ENCODE measurements at regions not wholly inside any gene's neighbourhood (a gene's known extent, or its start where the extent isn't known, plus 50 kb on each side); places are given as distances from the start of the nearest gene placed in this dataset.

GRCh38 chr2:82834893-82835292 is 1624.2 kb downstream of the SUCLG1 start:
- no peak for DNase-seq (ENCODE audit: low read depth)
- no peak for TF ChIP-seq CTCF (conservative IDR thresholded peaks at IDR 0.05; ENCODE audit: low read depth, low read length)
- H3K4me3 ChIP-seq (ENCODE audit: low read length): no peak overlapping the region

- no peak overlapping the region for H3K4me3 ChIP-seq (ENCODE audit: low read length)
- no peak for DNase-seq (ENCODE audit: low read depth)
- TF ChIP-seq CTCF (conservative IDR thresholded peaks at IDR 0.05; ENCODE audit: low read depth, low read length): no peak
These were observed 1631.7 kb downstream of the SUCLG1 start for GRCh38 chr2:82827426-82827825.

- H3K4me3 ChIP-seq (ENCODE audit: low read length): no peak overlapping the region
- no peak for DNase-seq (ENCODE audit: low read depth)
- no peak for TF ChIP-seq CTCF (conservative IDR thresholded peaks at IDR 0.05; ENCODE audit: low read depth, low read length)
These were observed 1632.6 kb downstream of the SUCLG1 start for GRCh38 chr2:82826437-82826836.

- H3K4me3 ChIP-seq (ENCODE audit: low read length): no peak overlapping the region
- no peak for TF ChIP-seq CTCF (conservative IDR thresholded peaks at IDR 0.05; ENCODE audit: low read depth, low read length)
- DNase-seq (ENCODE audit: low read depth): no peak
These were observed 1633.5 kb downstream of the SUCLG1 start for GRCh38 chr2:82825410-82826090.

- no peak overlapping the region for H3K4me3 ChIP-seq (ENCODE audit: low read length)
- DNase-seq (ENCODE audit: low read depth): no peak
- no peak for TF ChIP-seq CTCF (conservative IDR thresholded peaks at IDR 0.05; ENCODE audit: low read depth, low read length)
These were observed 1635.2 kb downstream of the SUCLG1 start for GRCh38 chr2:82823892-82824291.

GRCh38 chr2:82819951-82820350 is 1639.1 kb downstream of the SUCLG1 start:
- H3K4me3 ChIP-seq (ENCODE audit: low read length): no peak overlapping the region
- no peak for TF ChIP-seq CTCF (conservative IDR thresholded peaks at IDR 0.05; ENCODE audit: low read depth, low read length)
- DNase-seq (ENCODE audit: low read depth): no peak

- H3K4me3 ChIP-seq (ENCODE audit: low read length): no peak overlapping the region
- no peak for TF ChIP-seq CTCF (conservative IDR thresholded peaks at IDR 0.05; ENCODE audit: low read depth, low read length)
- DNase-seq (ENCODE audit: low read depth): no peak
These were observed 1644.9 kb downstream of the SUCLG1 start for GRCh38 chr2:82814146-82814545.
